ENCODE measurements at regions not wholly inside any gene's neighbourhood (a gene's known extent, or its start where the extent isn't known, plus 50 kb on each side); places are given as distances from the start of the nearest gene placed in this dataset.

GRCh38 chr6:48568856-48569255 lies 457.9 kb upstream of the PTCHD4 start:
- no peaks in the 10 kb centered on the region for H3K4me1 ChIP-seq
- no peak for TF ChIP-seq CTCF (IDR thresholded peaks at IDR 0.05)
- DNase-seq (ENCODE audit: low spot score) = no peak
- no peak overlapping the region for H3K27ac ChIP-seq
- no peaks in the 10 kb centered on the region for H3K27me3 ChIP-seq
- no peak overlapping the region for H3K4me3 ChIP-seq
- H3K36me3 ChIP-seq = no peaks in the 10 kb centered on the region
- no peaks in the 10 kb centered on the region for H3K9me3 ChIP-seq

DNA sequence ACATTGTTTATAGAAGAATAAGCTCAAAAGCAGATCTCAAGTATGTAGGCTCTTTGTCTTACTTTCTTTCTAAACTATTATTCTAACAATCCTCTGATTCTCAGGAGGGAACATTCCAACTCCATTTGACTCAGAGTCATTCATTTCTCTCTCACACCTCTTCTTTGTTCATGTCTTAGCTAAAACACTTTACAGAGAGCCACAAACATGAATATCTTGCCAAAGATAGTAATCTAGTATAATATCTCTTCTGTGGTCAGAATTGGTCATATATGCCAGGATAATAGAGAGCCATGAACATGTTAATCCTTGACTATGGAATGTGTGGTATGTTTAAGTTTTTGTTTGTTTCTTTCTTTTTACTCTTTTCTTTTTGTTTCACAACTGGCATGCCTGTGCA lies 456.0 kb upstream of the PTCHD4 start:
- Histone ChIP-seq H3K27me3 (no peaks in the 10 kb centered on the region), H3K4me3 (no peak overlapping the region), H3K36me3 (no peaks in the 10 kb centered on the region), H3K27ac (no peak overlapping the region), H3K9me3 (no peaks in the 10 kb centered on the region), H3K4me1 (no peaks in the 10 kb centered on the region)
- TF ChIP-seq CTCF (IDR thresholded peaks at IDR 0.05) = no peak
- no peak for DNase-seq (ENCODE audit: low spot score)

DNA sequence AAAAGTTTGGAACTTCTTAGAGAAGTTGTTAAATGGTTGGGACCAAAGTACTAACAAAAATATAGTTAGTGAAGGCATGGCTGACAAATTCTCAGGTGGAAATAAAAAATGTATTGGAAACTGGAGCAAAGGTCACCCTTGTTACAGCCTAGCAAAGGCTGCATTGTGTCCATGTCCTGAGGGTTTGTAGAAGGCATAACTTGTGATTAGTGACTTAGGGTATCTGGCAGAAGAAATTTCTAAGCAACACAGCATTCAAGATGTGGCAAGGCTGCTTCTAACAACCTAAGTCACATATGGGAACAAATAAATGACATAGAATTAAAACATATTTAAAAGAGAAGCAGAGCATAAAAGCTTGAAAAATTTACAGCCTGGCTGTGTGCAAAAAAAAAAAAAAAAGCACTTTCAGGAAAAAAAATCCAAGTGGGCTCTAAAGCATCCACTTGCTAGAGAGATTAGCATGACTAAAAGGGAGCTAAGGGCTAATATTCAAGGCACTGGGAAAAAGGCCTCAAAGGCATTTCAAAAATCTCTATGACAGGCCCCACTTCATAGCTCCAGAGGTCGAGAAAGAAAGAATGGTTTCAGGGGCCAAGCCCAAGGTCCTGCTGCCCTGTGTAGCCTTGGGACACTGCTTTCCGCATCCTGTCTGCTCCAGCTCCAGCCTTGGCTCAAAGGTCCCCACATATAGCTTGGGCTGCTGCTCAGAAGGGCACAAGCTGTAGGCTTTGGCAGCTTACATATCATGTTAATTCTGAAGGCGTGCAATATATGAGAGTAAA lies 453.2 kb upstream of the PTCHD4 start:
- Histone ChIP-seq H3K27ac (no peak overlapping the region), H3K36me3 (no peaks in the 10 kb centered on the region), H3K4me1 (no peaks in the 10 kb centered on the region), H3K4me3 (no peak overlapping the region), H3K9me3 (no peaks in the 10 kb centered on the region), H3K27me3 (no peaks in the 10 kb centered on the region)
- no peak for TF ChIP-seq CTCF (IDR thresholded peaks at IDR 0.05)
- DNase-seq (ENCODE audit: low spot score) = no peak

DNA sequence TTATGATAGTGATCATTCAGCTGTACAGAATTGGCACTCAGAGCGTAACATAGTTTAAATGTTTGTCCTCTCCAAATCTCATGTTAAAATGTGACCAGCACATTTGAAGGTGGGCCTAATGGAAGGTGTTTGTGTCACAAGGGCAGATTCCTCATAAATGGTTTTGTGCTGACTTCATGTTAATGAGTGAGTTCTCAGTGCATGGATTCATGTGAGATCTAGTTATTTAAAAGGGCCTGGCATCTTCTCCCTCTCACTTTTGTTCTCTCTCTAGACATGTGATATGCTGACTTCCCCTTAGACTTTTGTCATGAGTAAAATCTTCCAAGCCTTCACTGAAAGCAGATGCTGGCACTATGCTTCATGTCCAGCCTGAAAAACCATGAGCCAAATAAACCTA lies 452.4 kb upstream of the PTCHD4 start:
- no peak overlapping the region for H3K4me3 ChIP-seq
- H3K27me3 ChIP-seq = no peaks in the 10 kb centered on the region
- TF ChIP-seq CTCF (IDR thresholded peaks at IDR 0.05) = no peak
- no peak overlapping the region for H3K27ac ChIP-seq
- no peaks in the 10 kb centered on the region for H3K36me3 ChIP-seq
- H3K9me3 ChIP-seq = no peaks in the 10 kb centered on the region
- DNase-seq (ENCODE audit: low spot score) = no peak
- no peaks in the 10 kb centered on the region for H3K4me1 ChIP-seq

- H3K4me3 ChIP-seq = no peak overlapping the region
- H3K9me3 ChIP-seq = no peaks in the 10 kb centered on the region
- no peaks in the 10 kb centered on the region for H3K4me1 ChIP-seq
- no peak for DNase-seq (ENCODE audit: low spot score)
- no peaks in the 10 kb centered on the region for H3K36me3 ChIP-seq
- H3K27me3 ChIP-seq = no peaks in the 10 kb centered on the region
- TF ChIP-seq CTCF (IDR thresholded peaks at IDR 0.05) = no peak
- H3K27ac ChIP-seq = no peak overlapping the region
These were observed 449.4 kb upstream of the PTCHD4 start for GRCh38 chr6:48560408-48560807.
